ENCODE measurements at regions not wholly inside any gene's neighbourhood (a gene's known extent, or its start where the extent isn't known, plus 50 kb on each side); places are given as distances from the start of the nearest gene placed in this dataset.

- no peak for TF ChIP-seq ZSCAN18 (CRISPR knock-in tag; IDR thresholded peaks at IDR 0.05)
- TF ChIP-seq ZBTB21 (CRISPR knock-in tag; IDR thresholded peaks at IDR 0.05; ENCODE audit: borderline replicate concordance), result no peak
- no peak for TF ChIP-seq MYBL2 (CRISPR knock-in tag; IDR thresholded peaks at IDR 0.05)
- TF ChIP-seq HMGXB4 (CRISPR knock-in tag; IDR thresholded peaks at IDR 0.05), result no peak
- TF ChIP-seq CREM (CRISPR knock-in tag; IDR thresholded peaks at IDR 0.05), result no peak
- TF ChIP-seq GRHL2 (CRISPR knock-in tag; IDR thresholded peaks at IDR 0.05; ENCODE audit: insufficient replicate concordance, severe bottlenecking), result no peak
- no peak for TF ChIP-seq MAX (CRISPR knock-in tag; IDR thresholded peaks at IDR 0.05)
- no peak for TF ChIP-seq FOXP1 (CRISPR knock-in tag; IDR thresholded peaks at IDR 0.05; ENCODE audit: borderline replicate concordance)
These were observed 545.6 kb downstream of the LRRC70 start (continued) for GRCh38 chr5:63124266-63124665.

GRCh38 chr5:63121471-63121870 lies 542.9 kb downstream of the LRRC70 start:
- no peaks in the 10 kb centered on the region; the same call in 1 of the 2 replicates for H3K27me3 Mint-ChIP-seq (ENCODE audit: low read depth)
- TF ChIP-seq FOXK1 (CRISPR knock-in tag; IDR thresholded peaks at IDR 0.05) (no peak), ARID4B (CRISPR knock-in tag; IDR thresholded peaks at IDR 0.05; ENCODE audit: borderline replicate concordance) (no peak), ATF6 (CRISPR knock-in tag; IDR thresholded peaks at IDR 0.05) (no peak), SOX15 (CRISPR knock-in tag; IDR thresholded peaks at IDR 0.05) (no peak), ZNF671 (CRISPR knock-in tag; IDR thresholded peaks at IDR 0.05) (no peak), HMGA2 (CRISPR knock-in tag; IDR thresholded peaks at IDR 0.05) (no peak), NR2C2 (CRISPR knock-in tag; IDR thresholded peaks at IDR 0.05) (no peak)
- H3K4me3 Mint-ChIP-seq, result no peak overlapping the region
- ATAC-seq (no peak), DNase-seq (ENCODE audit: low spot score) (no peak)
- ChIA-PET POLR2A (no interaction called here), CTCF (no interaction called here)
- H3K36me3 Mint-ChIP-seq, result no peaks in the 10 kb centered on the region
- H3K9me3 Mint-ChIP-seq, result peaks cover 13% of the 10 kb centered on the region
- peaks cover 18% of the 10 kb centered on the region for H3K4me1 Mint-ChIP-seq
- H3K27ac Mint-ChIP-seq, result no peak overlapping the region

GRCh38 chr5:63118221-63118620 lies 539.6 kb downstream of the LRRC70 start:
- H3K9me3 Mint-ChIP-seq, result no peaks in the 10 kb centered on the region
- ChIA-PET CTCF (no interaction called here), POLR2A (no interaction called here)
- ATAC-seq (no peak), DNase-seq (ENCODE audit: low spot score) (no peak)
- no peak overlapping the region for H3K4me3 Mint-ChIP-seq
- TF ChIP-seq SP1 (CRISPR knock-in tag; conservative IDR thresholded peaks at IDR 0.05) (no peak), ZNF423 (CRISPR knock-in tag; IDR thresholded peaks at IDR 0.05) (no peak)
- no peaks in the 10 kb centered on the region for H3K36me3 Mint-ChIP-seq
- H3K4me1 Mint-ChIP-seq, result peaks cover 8% of the 10 kb centered on the region
- H3K27me3 Mint-ChIP-seq (ENCODE audit: low read depth), result no peaks in the 10 kb centered on the region
- H3K27ac Mint-ChIP-seq, result no peak overlapping the region
